ENCODE measurements at regions not wholly inside any gene's neighbourhood (a gene's known extent, or its start where the extent isn't known, plus 50 kb on each side); places are given as distances from the start of the nearest gene placed in this dataset.

GRCh38 chr7:114109304-114109703, 190.5 kb upstream of the PPP1R3A start:
- no peak for DNase-seq

GRCh38 chr7:114108510-114108909, 189.7 kb upstream of the PPP1R3A start:
- no peak for DNase-seq

- DNase-seq, result no peak
Measured at GRCh38 chr7:114107522-114107921, 188.7 kb upstream of the PPP1R3A start.

GRCh38 chr7:114104035-114104434, 185.2 kb upstream of the PPP1R3A start:
- DNase-seq, result no peak

- no peak for DNase-seq
Measured at GRCh38 chr7:114102996-114103395, 184.2 kb upstream of the PPP1R3A start.

- no peak for DNase-seq
Measured at GRCh38 chr7:114102131-114102530, 183.3 kb upstream of the PPP1R3A start.

GRCh38 chr7:114100810-114101209, 182.0 kb upstream of the PPP1R3A start:
- DNase-seq, result no peak

GRCh38 chr7:114099337-114099736, 180.5 kb upstream of the PPP1R3A start:
- DNase-seq, result no peak

- DNase-seq, result no peak
Measured at GRCh38 chr7:114095885-114096284, 177.1 kb upstream of the PPP1R3A start.

GRCh38 chr7:114088470-114088940, 169.7 kb upstream of the PPP1R3A start:
- DNase-seq, result no peak

GRCh38 chr7:114087653-114088469, 169.1 kb upstream of the PPP1R3A start:
- DNase-seq, result no peak

GRCh38 chr7:114086914-114087652, 168.3 kb upstream of the PPP1R3A start:
- no peak for DNase-seq

GRCh38 chr7:114086537-114086913, 167.7 kb upstream of the PPP1R3A start:
- no peak for DNase-seq

- no peak for DNase-seq
Measured at GRCh38 chr7:114085592-114086501, 167.0 kb upstream of the PPP1R3A start.

- DNase-seq, result no peak
Measured at GRCh38 chr7:114085313-114085591, 166.4 kb upstream of the PPP1R3A start.

- no peak for DNase-seq
Measured at GRCh38 chr7:114084472-114085312, 165.9 kb upstream of the PPP1R3A start.

- no peak for DNase-seq
Measured at GRCh38 chr7:114084002-114084471, 165.2 kb upstream of the PPP1R3A start.

GRCh38 chr7:114083166-114084001, 164.6 kb upstream of the PPP1R3A start:
- no peak for DNase-seq

GRCh38 chr7:114082642-114083165, 163.9 kb upstream of the PPP1R3A start:
- DNase-seq, result no peak

- no peak for DNase-seq
Measured at GRCh38 chr7:114081606-114082425, 163.0 kb upstream of the PPP1R3A start.
